ENCODE measurements at regions not wholly inside any gene's neighbourhood (a gene's known extent, or its start where the extent isn't known, plus 50 kb on each side); places are given as distances from the start of the nearest gene placed in this dataset.
"Not testable (repeated sequence)": the region's sequence is repeated elsewhere in the genome, so short reads cannot be mapped to it uniquely, and the experiment has no call there.

GRCh38 chr21:19034041-19034440 lies 630.5 kb upstream of the TMPRSS15 start:
- Mint-ChIP-seq H3K4me1 (no peaks in the 10 kb centered on the region), H3K27ac (no peak overlapping the region), H3K36me3 (ENCODE audit: low read depth) (no peaks in the 10 kb centered on the region), H3K27me3 (no peaks in the 10 kb centered on the region), H3K9me3 (peaks cover 29% of the 10 kb centered on the region), H3K4me3 (no peak overlapping the region)
- POLR2A ChIA-PET: no interaction called here
- DNase-seq: no peak
- CTCF ChIA-PET: no interaction called here

GRCh38 chr21:19034560-19034959 lies 631.0 kb upstream of the TMPRSS15 start:
- POLR2A ChIA-PET: no interaction called here
- Mint-ChIP-seq H3K27me3 (no peaks in the 10 kb centered on the region), H3K4me3 (no peak overlapping the region), H3K36me3 (ENCODE audit: low read depth) (no peaks in the 10 kb centered on the region), H3K4me1 (no peaks in the 10 kb centered on the region), H3K27ac (no peak overlapping the region), H3K9me3 (peaks cover 26% of the 10 kb centered on the region)
- DNase-seq: no peak
- CTCF ChIA-PET: no interaction called here

GRCh38 chr21:19045876-19046275 lies 642.3 kb upstream of the TMPRSS15 start:
- Mint-ChIP-seq H3K27me3 (no peaks in the 10 kb centered on the region), H3K4me1 (no peaks in the 10 kb centered on the region), H3K9me3 (peaks cover 12% of the 10 kb centered on the region), H3K27ac (no peak overlapping the region), H3K4me3 (no peak overlapping the region), H3K36me3 (ENCODE audit: low read depth) (no peaks in the 10 kb centered on the region)
- CTCF ChIA-PET: no interaction called here
- no peak for DNase-seq
- POLR2A ChIA-PET: no interaction called here

DNA sequence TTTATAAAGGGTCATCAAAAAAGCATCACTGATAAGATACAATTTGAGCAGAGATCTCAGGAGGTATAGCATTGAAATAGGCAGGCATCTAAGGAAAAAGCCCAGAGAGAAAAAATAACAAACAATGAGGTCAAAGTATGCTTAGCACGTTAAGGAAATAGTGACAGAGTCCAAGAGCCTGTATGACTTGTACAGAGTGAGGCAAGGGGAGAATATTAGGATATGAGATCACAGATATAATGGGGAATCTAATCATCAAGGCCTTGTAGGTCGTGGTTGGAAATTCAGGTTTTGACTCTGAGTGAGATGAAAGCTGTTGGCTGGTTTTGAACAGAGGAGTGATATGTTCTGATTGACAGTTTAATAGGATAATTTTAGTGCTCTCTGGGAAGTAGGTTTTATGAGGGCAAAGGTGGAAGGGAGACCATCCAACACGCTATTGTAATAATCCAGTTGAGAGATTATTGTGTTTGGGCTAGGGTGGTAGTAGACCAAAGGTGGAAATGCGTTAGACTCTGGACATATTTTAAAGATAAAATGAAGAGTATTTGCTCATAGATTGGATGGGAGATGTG lies 644.6 kb upstream of the TMPRSS15 start:
- Mint-ChIP-seq H3K27me3 (no peaks in the 10 kb centered on the region), H3K9me3 (peaks cover 11% of the 10 kb centered on the region), H3K36me3 (ENCODE audit: low read depth) (no peaks in the 10 kb centered on the region), H3K27ac (no peak overlapping the region), H3K4me1 (no peaks in the 10 kb centered on the region), H3K4me3 (no peak overlapping the region)
- POLR2A ChIA-PET: no interaction called here
- CTCF ChIA-PET: interaction anchor here (0.6 kb wide), 1 partner anchor 1665 kb away, joined by 3 read pairs; no protein-coding TSS in a partner anchor
- no peak for DNase-seq

- Mint-ChIP-seq H3K27ac (no peak overlapping the region), H3K9me3 (peaks cover 11% of the 10 kb centered on the region), H3K4me3 (no peak overlapping the region), H3K4me1 (no peaks in the 10 kb centered on the region), H3K36me3 (ENCODE audit: low read depth) (no peaks in the 10 kb centered on the region), H3K27me3 (no peaks in the 10 kb centered on the region)
- POLR2A ChIA-PET: no interaction called here
- CTCF ChIA-PET: no interaction called here
- DNase-seq: no peak
These were observed 646.0 kb upstream of the TMPRSS15 start for GRCh38 chr21:19049567-19049966.

DNA sequence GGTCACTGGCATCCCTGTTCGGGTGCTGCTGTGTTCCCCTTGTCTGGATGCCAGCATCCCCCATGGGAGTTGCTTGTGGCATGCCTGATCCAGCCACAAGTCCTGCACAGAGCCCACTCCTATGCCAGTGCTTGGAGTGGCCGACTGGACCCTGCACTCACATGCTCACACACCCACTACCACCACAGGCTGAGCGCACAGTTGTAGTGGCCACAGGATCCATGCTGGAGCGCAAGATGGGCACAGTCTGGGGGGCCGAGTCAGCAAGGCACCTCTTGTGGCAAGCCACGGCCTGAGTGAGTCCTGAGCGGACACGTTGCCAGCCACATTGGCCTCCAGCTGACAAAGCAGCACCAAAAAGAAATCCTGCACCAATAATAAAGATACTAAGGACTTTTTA lies 661.6 kb upstream of the TMPRSS15 start:
- H3K4me1 Mint-ChIP-seq: no peaks in the 10 kb centered on the region
- no peak for DNase-seq
- H3K36me3 Mint-ChIP-seq (ENCODE audit: low read depth): no peaks in the 10 kb centered on the region
- H3K27me3 Mint-ChIP-seq: no peaks in the 10 kb centered on the region
- H3K9me3 Mint-ChIP-seq: peaks cover 10% of the 10 kb centered on the region
- ChIA-PET POLR2A (no interaction called here), CTCF (no interaction called here)
- H3K4me3 Mint-ChIP-seq: no peak overlapping the region
- H3K27ac Mint-ChIP-seq: no peak overlapping the region

DNA sequence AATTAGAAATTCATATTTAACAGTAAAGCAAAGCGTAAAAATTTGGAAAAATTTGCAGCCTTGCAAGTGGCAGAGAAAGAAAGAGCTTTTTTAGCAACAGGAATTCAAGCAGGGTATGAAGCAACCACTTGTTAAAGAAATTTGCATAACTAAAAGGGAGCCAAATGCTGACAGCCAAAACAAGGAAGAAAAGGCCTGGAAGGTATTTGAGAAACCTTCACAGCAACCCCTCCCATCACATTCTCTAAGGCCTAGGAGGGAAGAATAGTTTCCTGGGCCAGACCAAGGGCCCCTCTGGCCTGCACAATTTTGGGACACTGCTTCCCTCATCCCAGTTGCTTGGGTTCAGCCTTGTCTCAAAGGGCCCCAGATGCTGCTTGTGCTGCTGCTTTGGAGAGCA lies 672.4 kb upstream of the TMPRSS15 start:
- Mint-ChIP-seq H3K36me3 (ENCODE audit: low read depth) (no peaks in the 10 kb centered on the region), H3K9me3 (peaks cover 18% of the 10 kb centered on the region), H3K27ac (no peak overlapping the region), H3K27me3 (no peaks in the 10 kb centered on the region), H3K4me1 (no peaks in the 10 kb centered on the region), H3K4me3 (no peak overlapping the region)
- POLR2A ChIA-PET: no interaction called here
- DNase-seq: no peak
- CTCF ChIA-PET: no interaction called here

DNA sequence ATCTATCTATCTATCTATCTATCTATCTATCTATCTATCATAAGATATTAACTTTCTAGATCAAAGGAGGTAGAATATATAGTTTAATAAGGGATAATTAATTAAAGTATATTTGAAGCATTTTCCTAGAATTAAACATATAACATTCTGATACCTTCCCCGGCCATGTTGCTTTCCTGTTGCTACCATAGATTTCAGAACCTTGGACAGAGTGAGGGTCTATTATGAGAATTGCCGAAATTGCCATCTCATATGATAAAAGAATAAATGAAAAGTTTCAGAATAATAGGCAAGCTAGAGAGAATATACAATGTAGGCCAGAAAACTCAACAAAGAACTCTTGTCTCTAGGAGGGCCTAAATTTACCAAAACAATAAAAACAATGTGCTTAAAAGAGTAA lies 706.1 kb upstream of the TMPRSS15 start:
- no peak for DNase-seq
- Mint-ChIP-seq H3K36me3 (ENCODE audit: low read depth) (no peaks in the 10 kb centered on the region), H3K27ac (no peak overlapping the region), H3K4me3 (no peak overlapping the region), H3K27me3 (no peaks in the 10 kb centered on the region), H3K4me1 (no peaks in the 10 kb centered on the region), H3K9me3 (peaks cover 20% of the 10 kb centered on the region)
- ChIA-PET CTCF (no interaction called here), POLR2A (no interaction called here)

GRCh38 chr21:19119259-19119658 lies 715.7 kb upstream of the TMPRSS15 start:
- H3K9me3 Mint-ChIP-seq: peaks cover 17% of the 10 kb centered on the region
- H3K27me3 Mint-ChIP-seq; CTCF ChIA-PET; POLR2A ChIA-PET; H3K36me3 Mint-ChIP-seq (ENCODE audit: low read depth); H3K27ac Mint-ChIP-seq; H3K4me1 Mint-ChIP-seq; DNase-seq; H3K4me3 Mint-ChIP-seq: not testable (repeated sequence)

GRCh38 chr21:19120591-19120990 lies 717.0 kb upstream of the TMPRSS15 start:
- Mint-ChIP-seq H3K36me3 (ENCODE audit: low read depth) (no peaks in the 10 kb centered on the region), H3K4me3 (no peak overlapping the region), H3K27me3 (no peaks in the 10 kb centered on the region), H3K4me1 (no peaks in the 10 kb centered on the region), H3K9me3 (peaks cover 17% of the 10 kb centered on the region), H3K27ac (no peak overlapping the region)
- ChIA-PET CTCF (no interaction called here), POLR2A (no interaction called here)
- no peak for DNase-seq

GRCh38 chr21:19122356-19122755 lies 718.8 kb upstream of the TMPRSS15 start:
- no peaks in the 10 kb centered on the region for H3K27me3 Mint-ChIP-seq
- H3K36me3 Mint-ChIP-seq (ENCODE audit: low read depth): no peaks in the 10 kb centered on the region
- no peaks in the 10 kb centered on the region for H3K4me1 Mint-ChIP-seq
- no peak for DNase-seq
- H3K9me3 Mint-ChIP-seq: peaks cover 17% of the 10 kb centered on the region
- CTCF ChIA-PET: no interaction called here
- H3K4me3 Mint-ChIP-seq: no peak overlapping the region
- no peak overlapping the region for H3K27ac Mint-ChIP-seq
- POLR2A ChIA-PET: no interaction called here

- POLR2A ChIA-PET: no interaction called here
- no peaks in the 10 kb centered on the region for H3K4me1 Mint-ChIP-seq
- H3K9me3 Mint-ChIP-seq: peaks cover 17% of the 10 kb centered on the region
- no peak overlapping the region for H3K4me3 Mint-ChIP-seq
- no peaks in the 10 kb centered on the region for H3K36me3 Mint-ChIP-seq (ENCODE audit: low read depth)
- no peak for DNase-seq
- H3K27me3 Mint-ChIP-seq: no peaks in the 10 kb centered on the region
- no peak overlapping the region for H3K27ac Mint-ChIP-seq
- CTCF ChIA-PET: no interaction called here
These were observed 719.5 kb upstream of the TMPRSS15 start for GRCh38 chr21:19123053-19123452.

DNA sequence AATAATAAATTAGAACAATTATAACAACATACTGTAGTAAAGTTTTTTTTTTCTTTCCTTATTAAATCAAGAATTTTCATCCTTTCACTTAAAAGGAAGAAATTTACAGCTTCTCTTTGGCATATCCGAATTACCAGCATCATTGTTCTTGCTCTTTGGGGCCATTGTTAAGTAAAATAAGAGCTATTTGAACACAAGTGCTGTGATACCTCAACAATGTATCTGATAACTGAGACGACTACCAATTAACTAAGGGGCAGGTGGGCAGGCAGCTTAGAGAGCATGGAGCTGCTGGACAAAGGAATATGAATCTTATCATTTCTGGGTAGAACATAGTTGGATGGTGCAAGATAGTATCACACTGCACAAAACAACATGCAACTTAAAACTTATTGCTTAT lies 719.9 kb upstream of the TMPRSS15 start:
- no peaks in the 10 kb centered on the region for H3K36me3 Mint-ChIP-seq (ENCODE audit: low read depth)
- DNase-seq: no peak
- H3K27ac Mint-ChIP-seq: no peak overlapping the region
- H3K4me1 Mint-ChIP-seq: no peaks in the 10 kb centered on the region
- CTCF ChIA-PET: no interaction called here
- no peak overlapping the region for H3K4me3 Mint-ChIP-seq
- peaks cover 17% of the 10 kb centered on the region for H3K9me3 Mint-ChIP-seq
- POLR2A ChIA-PET: no interaction called here
- H3K27me3 Mint-ChIP-seq: no peaks in the 10 kb centered on the region

DNA sequence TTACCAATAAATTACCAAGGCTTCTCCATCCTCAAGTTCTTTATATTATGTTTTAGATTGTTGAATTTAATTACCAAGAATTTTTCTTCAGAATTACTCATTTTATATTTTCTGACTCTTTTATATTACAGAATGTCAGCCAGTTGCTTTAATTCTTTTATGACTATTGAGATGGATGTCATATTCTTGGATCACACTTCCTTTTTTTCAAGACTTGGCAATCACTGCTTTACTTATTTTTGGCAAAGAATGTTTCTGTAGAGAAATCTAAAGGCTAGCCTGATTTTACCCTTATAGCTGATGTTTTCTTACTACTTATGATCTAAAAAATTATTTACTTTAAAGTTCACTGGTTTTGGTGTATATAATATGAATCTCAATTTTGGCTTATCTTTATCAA lies 721.1 kb upstream of the TMPRSS15 start:
- H3K36me3 Mint-ChIP-seq (ENCODE audit: low read depth): no peaks in the 10 kb centered on the region
- ChIA-PET CTCF (no interaction called here), POLR2A (no interaction called here)
- H3K9me3 Mint-ChIP-seq: peaks cover 17% of the 10 kb centered on the region
- H3K27ac Mint-ChIP-seq: no peak overlapping the region
- no peaks in the 10 kb centered on the region for H3K4me1 Mint-ChIP-seq
- no peak overlapping the region for H3K4me3 Mint-ChIP-seq
- no peaks in the 10 kb centered on the region for H3K27me3 Mint-ChIP-seq
- DNase-seq: no peak

All from activated CD4-positive, alpha-beta T cell treated with anti-CD3 and anti-CD28 coated beads, Interleukin-2, amount 10 ng/mL, durations not matched to agents 7 days and 5 days (primary cell).